Cerebellar cortex (tissue), 1 donor: ENCODE measurements at regions not wholly inside any gene's neighbourhood (a gene's known extent, or its start where the extent isn't known, plus 50 kb on each side); places are given as distances from the start of the nearest gene placed in this dataset.

Experiments used
- DNase-seq: peaks from one replicate; pipeline ENCODE4 v3.0.0-alpha.2; 2015; ENCODE audit warnings: low spot score

GRCh38 chr2:67709835-67710234, 312.7 kb downstream of the ETAA1 start:
- DNase-seq: no peak

DNA sequence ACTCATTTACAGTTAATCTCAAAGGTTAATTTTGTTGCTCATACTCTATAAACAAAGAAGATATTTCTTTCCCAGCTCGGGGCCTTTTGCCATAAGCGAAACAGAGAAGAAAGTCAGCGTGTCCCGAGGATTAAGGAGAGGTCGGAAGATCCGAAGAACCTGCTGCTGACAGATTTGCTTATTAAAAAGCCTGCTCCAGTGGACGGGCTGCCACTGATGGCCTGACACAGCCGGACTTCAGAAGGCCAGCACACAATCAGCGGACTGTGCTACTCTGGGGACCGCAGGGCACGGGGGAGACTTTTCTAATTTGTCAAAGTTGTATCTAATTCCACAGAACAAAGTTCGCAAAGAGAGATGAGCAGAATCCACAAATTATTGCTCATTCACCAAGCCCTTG, 315.4 kb downstream of the ETAA1 start:
- no peak for DNase-seq

DNA sequence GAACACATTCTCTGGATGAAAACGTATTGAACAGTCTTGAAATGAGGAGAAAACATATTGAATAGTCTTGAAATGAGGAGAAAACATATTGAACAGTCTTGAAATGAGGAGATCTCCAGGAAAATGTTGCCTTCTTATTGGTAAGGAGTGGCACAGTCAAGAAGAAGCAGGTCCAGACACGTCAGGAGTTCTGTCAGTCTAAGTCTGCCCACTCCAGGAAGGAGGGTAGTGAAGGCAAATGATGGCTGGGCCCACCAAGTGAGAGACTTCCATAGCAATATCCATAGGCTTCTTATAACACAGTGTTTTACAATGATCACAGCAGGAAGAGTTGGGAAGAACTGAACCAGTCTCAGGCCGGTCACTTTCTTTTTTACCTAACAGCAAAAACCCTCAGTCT, 316.2 kb downstream of the ETAA1 start:
- no peak for DNase-seq

DNA sequence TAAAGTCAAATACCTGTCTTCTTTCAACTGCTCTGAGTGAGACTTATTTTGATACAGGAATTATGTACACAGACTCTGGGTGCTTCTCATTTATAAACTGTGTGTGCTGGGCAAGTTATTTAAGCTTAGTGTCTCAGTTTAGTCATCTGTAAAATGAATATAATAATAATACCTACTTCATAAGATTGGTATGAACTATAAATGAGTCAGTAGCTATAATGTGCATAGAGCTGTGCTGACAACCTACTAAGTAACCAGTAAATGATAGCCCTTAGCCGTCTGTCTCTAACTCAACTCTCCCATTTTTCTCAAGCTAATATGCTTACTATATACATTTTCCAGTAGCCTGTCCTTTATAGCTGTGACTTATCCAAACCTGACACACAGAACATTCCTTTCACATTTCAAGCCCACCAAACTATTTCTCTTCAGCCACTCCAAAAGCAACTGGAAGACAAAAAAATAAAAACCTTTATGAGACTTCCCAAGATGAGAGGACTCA, 319.8 kb downstream of the ETAA1 start:
- DNase-seq: no peak

DNA sequence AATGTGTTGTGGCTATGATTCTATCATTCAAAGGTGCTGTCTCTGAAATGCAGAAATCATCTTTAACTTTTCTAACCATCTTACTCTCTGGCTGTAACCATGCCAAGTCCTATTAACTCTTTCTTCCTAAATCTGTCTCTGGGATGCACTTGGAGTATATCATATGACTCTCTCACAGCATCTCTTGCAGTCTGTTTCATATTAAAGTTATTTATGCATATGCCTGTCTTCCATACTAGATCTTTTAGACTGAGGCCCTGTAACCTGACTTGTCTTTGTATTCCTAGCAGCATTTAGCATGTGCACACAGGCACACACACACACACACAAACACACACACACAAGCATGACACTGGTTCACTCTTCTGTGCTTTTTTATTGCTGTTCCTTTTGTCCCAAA, 320.6 kb downstream of the ETAA1 start:
- no peak for DNase-seq

DNA sequence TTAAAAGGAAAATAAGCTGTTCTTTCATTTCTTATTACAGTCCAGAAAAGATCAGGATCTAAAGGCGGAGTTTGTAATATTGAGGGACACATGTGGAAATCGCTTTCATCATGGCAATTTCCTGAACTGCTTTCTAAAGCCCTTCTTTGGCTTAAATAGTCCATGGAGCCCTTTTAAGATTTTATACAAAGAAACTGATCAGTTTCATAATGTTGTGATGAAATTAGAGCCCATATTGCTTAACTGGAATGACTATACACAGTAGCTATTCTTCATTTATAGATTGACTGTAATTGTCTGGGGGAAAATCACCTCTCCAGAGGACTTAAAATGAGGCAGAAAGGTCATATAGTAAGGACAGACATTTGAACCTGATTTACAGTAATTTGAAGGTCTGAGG, 322.2 kb downstream of the ETAA1 start:
- no peak for DNase-seq

DNA sequence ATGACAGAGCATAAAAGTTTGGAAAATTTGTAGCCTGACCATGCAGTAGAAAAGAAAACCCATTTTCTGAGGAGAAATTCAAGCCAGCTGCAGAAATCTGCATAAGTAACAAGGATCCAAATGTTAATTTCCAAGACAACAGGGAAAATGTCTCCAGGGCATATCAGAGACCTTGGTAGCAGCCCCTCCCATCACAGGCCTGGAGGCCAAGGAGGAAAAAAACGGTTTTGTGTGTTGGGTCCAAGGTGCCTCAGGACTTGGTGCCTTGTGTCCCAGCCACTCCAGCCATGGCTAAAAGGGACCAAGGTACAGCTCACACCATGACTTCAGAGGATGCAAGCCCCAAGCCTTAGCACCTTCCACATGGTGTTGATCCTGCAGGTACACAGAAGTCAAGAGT, 324.4 kb downstream of the ETAA1 start:
- DNase-seq: no peak

GRCh38 chr2:67724261-67724660, 327.1 kb downstream of the ETAA1 start:
- no peak for DNase-seq

GRCh38 chr2:67725731-67726130, 328.6 kb downstream of the ETAA1 start:
- DNase-seq: no peak

DNA sequence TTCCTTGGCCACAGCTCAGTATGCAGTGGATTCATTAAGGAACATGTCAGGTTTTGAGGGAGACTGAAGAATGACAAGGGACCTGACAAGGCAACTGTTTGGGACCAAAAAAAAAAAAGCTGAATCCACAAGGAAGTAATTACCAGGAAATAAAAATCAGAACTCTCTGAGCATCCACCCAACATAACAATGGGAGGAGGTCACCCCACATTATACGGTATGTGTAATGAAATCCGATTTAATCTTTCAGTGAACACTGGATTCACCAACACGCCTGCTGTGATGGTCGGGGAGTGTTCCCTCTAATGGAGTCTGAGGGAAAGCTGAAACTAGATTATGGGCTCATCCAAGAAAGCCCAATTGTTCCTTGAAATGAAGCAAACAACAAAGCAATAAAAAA, 329.3 kb downstream of the ETAA1 start:
- no peak for DNase-seq

DNA sequence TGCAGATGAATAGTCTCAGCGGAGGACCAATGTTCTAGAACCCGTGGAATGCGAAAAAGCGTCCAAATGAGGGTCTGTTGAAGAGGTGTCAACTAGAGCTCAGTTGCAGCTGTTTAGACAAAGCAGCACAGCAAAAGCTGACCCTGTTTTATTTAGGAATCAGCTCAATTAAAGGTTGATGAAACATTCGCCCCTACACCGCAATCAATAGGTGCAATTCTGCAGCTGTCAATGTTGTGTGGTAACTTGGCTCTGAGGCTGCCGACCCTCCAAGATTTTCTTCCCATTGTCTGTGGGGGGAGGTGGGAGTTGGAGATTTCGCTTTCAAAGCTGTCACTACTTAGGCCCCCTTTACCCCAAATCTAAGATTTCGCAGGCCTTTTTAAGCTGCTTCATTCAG, 330.0 kb downstream of the ETAA1 start:
- no peak for DNase-seq

GRCh38 chr2:67727623-67728022, 330.5 kb downstream of the ETAA1 start:
- no peak for DNase-seq

GRCh38 chr2:67729474-67729873, 332.3 kb downstream of the ETAA1 start:
- DNase-seq: no peak

DNA sequence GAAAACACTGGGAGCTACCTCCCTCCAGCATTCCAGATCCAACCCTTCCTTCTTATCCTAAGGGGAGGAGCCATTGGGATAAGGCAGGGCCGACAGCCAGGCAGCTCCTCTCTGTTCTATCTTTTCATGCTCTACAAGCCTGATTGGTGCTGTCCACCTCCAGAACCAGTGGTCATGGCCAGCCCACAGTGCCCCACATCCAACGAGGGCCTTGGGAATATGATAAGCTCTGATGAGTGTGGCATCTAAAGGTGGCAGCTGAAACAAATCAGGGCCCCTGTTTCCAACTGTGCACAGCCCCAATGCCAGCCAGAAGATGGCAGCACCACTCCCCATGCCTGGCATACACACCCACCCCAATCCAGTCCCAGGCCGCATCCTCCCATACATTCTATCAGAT, 329.3 kb downstream of the C1D start:
- DNase-seq: no peak

DNA sequence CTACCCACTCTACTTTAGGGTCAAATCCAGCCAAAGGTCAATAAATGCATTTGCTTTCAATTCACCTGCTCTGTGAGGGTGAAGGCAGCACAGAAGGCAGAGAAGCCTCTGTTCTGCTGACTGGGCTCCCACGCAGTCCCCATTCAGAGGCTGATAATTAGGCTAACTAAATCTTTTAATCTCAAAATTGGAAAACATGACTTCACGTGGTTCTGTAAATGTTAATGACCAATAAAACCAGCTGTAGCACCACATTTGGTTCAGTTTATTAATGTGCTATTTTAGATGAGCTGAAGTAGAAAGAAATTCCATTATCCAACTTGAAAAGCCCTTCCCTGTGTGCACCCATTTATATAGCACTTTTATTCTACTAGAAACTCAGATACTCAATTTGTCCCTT, 310.6 kb downstream of the C1D start:
- no peak for DNase-seq

GRCh38 chr2:67752969-67753368, 309.8 kb downstream of the C1D start:
- DNase-seq: no peak

- DNase-seq: no peak
Observed at GRCh38 chr2:67755156-67755882, 307.5 kb downstream of the C1D start.

- DNase-seq: no peak
Observed at GRCh38 chr2:67760995-67761394, 301.8 kb downstream of the C1D start.

DNA sequence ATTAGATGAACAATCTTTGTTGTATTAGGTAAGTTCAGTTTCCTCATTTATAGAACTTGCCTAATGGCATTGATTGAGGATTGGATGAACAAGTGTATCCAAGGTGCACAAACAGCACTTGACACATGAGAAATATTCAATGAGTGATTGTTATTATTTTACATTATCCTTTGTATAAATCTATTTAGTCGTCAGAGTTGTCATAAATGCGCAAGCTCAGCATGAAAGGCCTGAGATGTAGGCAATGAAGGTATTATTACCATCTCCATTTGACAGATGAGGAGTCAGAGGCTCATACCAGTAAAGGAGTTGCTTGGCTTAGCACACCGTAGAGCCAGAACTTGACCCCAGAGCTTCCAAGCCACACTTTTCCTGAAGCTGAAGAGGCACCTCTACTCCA, 291.4 kb downstream of the C1D start:
- no peak for DNase-seq

DNA sequence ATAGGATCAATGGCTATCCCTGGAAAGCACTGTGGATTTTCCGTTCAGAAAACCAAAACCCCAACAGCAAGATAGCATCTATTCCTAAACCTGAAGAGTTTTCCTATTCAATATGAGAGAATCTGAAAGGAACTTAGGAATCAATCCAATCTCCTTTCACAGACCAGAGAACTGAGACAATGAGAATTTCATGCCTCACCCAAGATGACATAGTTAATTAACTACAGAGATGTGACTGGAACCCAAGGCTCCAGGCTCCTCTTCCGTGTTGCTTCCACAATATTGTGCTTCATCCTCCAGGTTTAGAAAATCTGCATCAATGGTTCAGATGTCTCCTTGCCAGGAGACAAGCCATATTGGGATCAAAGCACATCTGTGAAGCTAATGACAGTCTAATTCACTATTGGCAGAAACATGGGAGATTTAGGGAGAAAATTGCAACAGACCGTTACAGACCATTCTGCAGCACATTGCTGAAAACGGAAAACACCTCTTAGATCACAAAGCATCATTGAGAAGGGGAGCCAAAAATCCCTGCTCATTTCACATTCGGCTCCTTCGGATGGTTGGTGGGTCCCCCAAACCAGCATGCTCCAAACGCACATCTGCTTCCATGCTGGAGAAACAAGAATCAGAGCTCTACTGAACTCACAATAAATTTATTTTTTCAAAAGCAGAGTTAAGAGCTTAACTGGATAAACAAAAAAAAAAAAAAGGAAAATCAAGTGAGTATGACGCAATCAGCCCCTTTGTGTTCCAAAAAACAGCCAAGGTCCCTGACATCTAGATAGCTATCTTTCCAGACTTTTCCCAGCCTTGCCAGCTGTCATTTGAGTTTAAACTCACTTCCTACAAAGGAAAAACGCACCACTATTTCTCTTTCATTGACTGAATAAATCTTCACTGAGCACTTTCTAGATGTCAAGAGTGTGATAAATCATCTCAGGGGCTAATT, 290.3 kb downstream of the C1D start:
- DNase-seq: no peak

DNA sequence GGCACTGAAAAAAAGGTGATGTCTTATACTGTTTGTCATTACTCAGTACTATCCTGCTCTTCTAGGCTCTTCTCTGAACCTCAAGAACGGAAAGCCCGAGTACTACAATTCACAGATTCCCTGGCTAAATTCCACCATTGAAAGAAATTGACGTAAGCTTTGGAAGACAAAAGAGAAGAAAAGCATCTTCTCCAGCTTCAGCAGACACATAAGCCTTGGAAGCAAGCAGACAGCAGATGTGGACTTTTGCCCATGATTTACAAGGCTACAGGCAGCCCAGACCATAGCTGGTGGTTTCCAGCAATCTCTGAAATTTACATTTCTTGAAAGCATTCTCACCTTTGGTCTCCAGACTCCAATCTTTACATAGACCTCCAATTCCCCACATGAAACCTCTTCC, 289.0 kb downstream of the C1D start:
- DNase-seq: no peak

- no peak for DNase-seq
Observed at GRCh38 chr2:67776276-67776675, 286.5 kb downstream of the C1D start.

GRCh38 chr2:67777010-67777409, 285.8 kb downstream of the C1D start:
- DNase-seq: peak; percentile 4
